Stomach (tissue), 8 donors: ENCODE measurements at regions not wholly inside any gene's neighbourhood (a gene's known extent, or its start where the extent isn't known, plus 50 kb on each side); places are given as distances from the start of the nearest gene placed in this dataset.

Experiments used
- DNase-seq, 2 donors: peaks; one replicate each; pipeline versions ENCODE4 v3.0.0 to v3.0.0-alpha.2; 2013 to 2019
- H3K27ac ChIP-seq, 5 donors: fragments of 200-600 bp in 4 of 5; sonication (generic) in 4 of 5; one replicate each; pipeline ENCODE4 v1.5.1; 2013 to 2019; ENCODE audit warnings: mild to moderate bottlenecking in 1 of 5, moderate library complexity in 1 of 5
- H3K27me3 ChIP-seq, 3 donors: fragments of 200-600 bp; sonication (generic); one replicate each; pipeline ENCODE4 v1.5.1; 2017 to 2019; ENCODE audit warnings: mixed run types in 1 of 3
- H3K36me3 ChIP-seq, 4 donors: fragments of 200-600 bp; sonication (generic); 1 replicate in 3 of 4; 2 replicates in 1 of 4; pipeline ENCODE4 v1.5.1; 2016 to 2019
- H3K4me1 ChIP-seq, 4 donors: fragments of 200-600 bp; sonication (generic); one replicate each; pipeline ENCODE4 v1.5.1; 2016 to 2019
- H3K4me3 ChIP-seq, 4 donors: fragments of 200-600 bp; sonication (generic) in 3 of 4; one replicate each; pipeline ENCODE4 v1.5.1; 2016 to 2019; ENCODE audit warnings: mild to moderate bottlenecking in 1 of 4
- H3K9me3 ChIP-seq, 4 donors: fragments of 200-600 bp; sonication (generic); one replicate each; pipeline ENCODE4 v1.5.1; 2016 to 2019
- EP300 ChIP-seq: sonication (generic); formaldehyde crosslinking; IDR thresholded peaks from one replicate; pipeline ENCODE4 v1.6.1; 2017; ENCODE audit warnings: antibody characterized with exemption
- POLR2A ChIP-seq, 4 donors: fragments of 450-650 bp; IDR thresholded peaks; one replicate each; pipeline ENCODE4 v1.6.1; 2016; ENCODE audit warnings: antibody characterized with exemption in 4 of 4, control low read depth in 2 of 4, mild to moderate bottlenecking in 1 of 4, moderate library complexity in 1 of 4
- POLR2AphosphoS5 ChIP-seq, 3 donors: sonication (generic); formaldehyde crosslinking; IDR thresholded peaks; one replicate each; pipeline ENCODE4 v1.6.1; 2016; ENCODE audit warnings: antibody characterized with exemption in 3 of 3
- WGBS, 5 donors: extraction: QIAGEN DNeasy Blood & Tissue Kit in 3 of 5; methylation state at CpG; one replicate each; pipeline versions ENCODE4 v1.1.5 to v1.1.7; 2013 to 2018; 5-methylcytosine and 5-hydroxymethylcytosine counted together
- intact Hi-C: fragments of 100-400 bp; cut with DNase I; formaldehyde crosslinking; loops from one replicate; pipeline ENCODE4 v1.15.1; 2023; ENCODE audit warnings: low total_unique reads
- TF ChIP-seq, protein P1 (sequence below), 7 experiments: fragments of 450-650 bp in 4 of 7; fragments of 200-600 bp in 3 of 7; sonication (generic) in 3 of 7; IDR thresholded peaks; one replicate each; pipeline ENCODE4 v1.5.1; 2016 to 2019; ENCODE audit warnings: antibody characterized with exemption in 7 of 7, control low read depth in 2 of 7, mild to moderate bottlenecking in 1 of 7
- donor health status: healthy with polysubstance abuse.
- donor health status: Bipolar disorder and iron deficiency.
- donor health status: healthy.

DNA sequence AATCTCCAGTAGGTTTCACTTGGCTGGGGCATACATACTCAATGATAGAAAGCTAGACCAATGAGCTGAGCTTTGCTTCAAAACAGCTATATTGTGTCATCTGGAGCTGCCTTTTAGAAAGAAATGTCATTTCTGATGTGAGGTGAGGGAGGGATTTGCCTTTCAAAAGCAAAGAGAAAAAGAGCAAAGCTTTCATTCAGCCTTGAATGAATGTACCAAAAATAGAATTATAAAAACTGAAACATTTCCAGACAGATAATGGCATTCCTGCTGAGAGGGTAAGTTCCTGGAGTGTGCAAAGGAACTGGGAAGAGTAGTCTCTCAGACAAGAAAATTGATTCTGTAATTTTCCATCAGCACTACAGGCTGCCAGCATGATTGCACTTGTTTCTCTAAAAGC is 710.0 kb downstream of the LRFN5 start:
- TF ChIP-seq, protein P1, sequence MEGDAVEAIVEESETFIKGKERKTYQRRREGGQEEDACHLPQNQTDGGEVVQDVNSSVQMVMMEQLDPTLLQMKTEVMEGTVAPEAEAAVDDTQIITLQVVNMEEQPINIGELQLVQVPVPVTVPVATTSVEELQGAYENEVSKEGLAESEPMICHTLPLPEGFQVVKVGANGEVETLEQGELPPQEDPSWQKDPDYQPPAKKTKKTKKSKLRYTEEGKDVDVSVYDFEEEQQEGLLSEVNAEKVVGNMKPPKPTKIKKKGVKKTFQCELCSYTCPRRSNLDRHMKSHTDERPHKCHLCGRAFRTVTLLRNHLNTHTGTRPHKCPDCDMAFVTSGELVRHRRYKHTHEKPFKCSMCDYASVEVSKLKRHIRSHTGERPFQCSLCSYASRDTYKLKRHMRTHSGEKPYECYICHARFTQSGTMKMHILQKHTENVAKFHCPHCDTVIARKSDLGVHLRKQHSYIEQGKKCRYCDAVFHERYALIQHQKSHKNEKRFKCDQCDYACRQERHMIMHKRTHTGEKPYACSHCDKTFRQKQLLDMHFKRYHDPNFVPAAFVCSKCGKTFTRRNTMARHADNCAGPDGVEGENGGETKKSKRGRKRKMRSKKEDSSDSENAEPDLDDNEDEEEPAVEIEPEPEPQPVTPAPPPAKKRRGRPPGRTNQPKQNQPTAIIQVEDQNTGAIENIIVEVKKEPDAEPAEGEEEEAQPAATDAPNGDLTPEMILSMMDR (IDR thresholded peaks at IDR 0.05), result no peak
- TF ChIP-seq EP300 (no peak), POLR2AphosphoS5 (IDR thresholded peaks at IDR 0.05) (no peak), POLR2A (IDR thresholded peaks at IDR 0.05) (no peak)
- Histone ChIP-seq H3K9me3 (peaks cover 0 to 27% (median 2%) of the 10 kb centered on the region in 4 donors), H3K4me1 (no peaks in the 10 kb centered on the region), H3K36me3 (no peaks in the 10 kb centered on the region), H3K4me3 (no peak overlapping the region), H3K27me3 (no peaks in the 10 kb centered on the region), H3K27ac (no peak overlapping the region)
- DNase-seq, result no peak
- intact Hi-C loops, result no loop called here

DNA sequence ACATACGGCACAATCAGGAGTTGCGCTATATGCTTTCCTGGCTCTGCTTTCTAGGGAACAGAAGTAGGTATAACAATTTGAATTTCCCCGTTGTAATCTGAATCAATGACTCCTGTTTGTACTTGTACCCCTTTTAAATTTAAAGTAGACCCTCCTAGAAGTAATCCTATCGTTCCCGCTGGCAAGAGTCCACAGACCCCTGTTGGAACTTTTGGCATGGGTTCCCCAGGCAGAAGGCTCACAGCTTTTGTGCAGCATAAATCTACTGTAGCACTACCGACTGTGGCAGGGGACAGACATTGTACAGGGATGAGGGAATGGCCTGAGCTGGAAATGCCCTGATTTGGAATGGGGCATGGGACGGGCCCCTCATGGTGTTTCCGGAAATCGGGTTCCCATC is 705.2 kb downstream of the LRFN5 start:
- Histone ChIP-seq H3K9me3 (peaks cover 0 to 66% (median 26%) of the 10 kb centered on the region in 4 donors), H3K27ac (no peak overlapping the region), H3K27me3 (no peaks in the 10 kb centered on the region), H3K4me3 (no peak overlapping the region), H3K36me3 (no peaks in the 10 kb centered on the region), H3K4me1 (no peaks in the 10 kb centered on the region)
- TF ChIP-seq, protein P1 (IDR thresholded peaks at IDR 0.05), result no peak
- TF ChIP-seq POLR2A (IDR thresholded peaks at IDR 0.05) (no peak), POLR2AphosphoS5 (IDR thresholded peaks at IDR 0.05) (no peak), EP300 (no peak)
- intact Hi-C loops, result no loop called here
- WGBS, 5 donors, result 84 to 88% (median 86%) methylated on average over 9 of the region's 9 CpGs
- no peak for DNase-seq

DNA sequence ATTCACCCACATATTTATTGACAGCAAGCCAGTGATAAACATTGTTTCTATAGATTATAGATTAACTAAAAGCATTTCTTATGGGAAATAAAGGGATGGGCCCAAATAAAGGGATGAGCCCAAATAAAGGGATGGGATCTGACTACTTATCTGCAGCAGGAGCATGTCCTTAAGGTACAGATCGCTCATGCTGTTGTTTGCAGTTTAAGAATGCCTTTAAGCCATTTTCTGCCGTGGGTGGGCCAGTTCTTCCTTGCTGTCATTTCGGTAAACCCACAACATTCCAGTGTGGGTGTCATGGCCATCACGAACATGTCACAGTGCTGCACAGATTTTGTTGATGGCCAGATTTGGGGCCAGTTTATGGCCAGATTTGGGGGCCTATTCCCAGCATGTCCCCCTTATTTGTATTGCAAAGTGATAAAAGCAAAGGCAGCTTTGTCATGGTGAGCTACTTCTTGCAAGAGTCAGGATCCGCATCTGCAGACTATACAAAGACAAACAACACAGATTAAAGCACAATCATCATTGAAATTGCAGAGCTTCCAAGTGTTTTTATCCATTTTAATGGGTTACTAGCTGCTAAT is 700.7 kb downstream of the LRFN5 start:
- no peak for TF ChIP-seq POLR2AphosphoS5 (IDR thresholded peaks at IDR 0.05)
- no peak for TF ChIP-seq EP300
- TF ChIP-seq POLR2A (IDR thresholded peaks at IDR 0.05), result no peak
- TF ChIP-seq, protein P1 (IDR thresholded peaks at IDR 0.05), result no peak
- intact Hi-C loops, result no loop called here
- whole genome bisulfite sequencing, 5 donors, result 78 to 88% (median 86%) methylated on average over 5 of the region's 5 CpGs

DNA sequence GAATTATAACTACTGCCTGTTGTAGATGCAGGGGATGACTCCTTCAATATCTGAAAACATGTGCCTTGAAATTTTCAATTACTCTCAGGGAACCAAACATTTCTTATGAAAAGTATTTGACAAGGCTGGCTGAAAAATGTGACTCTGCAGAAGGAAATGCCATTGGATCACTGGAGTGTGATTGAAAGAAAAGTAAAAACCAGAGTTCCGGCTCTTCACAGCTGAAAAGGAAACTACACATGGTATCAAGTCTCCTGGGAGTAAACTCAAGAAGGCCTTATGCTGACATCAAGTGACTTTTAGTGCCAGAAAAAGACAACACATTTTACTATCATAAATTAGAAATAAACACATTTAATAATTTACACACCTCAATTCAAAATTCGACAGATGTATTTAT is 693.0 kb downstream of the LRFN5 start:
- H3K4me3 ChIP-seq, result no peak overlapping the region
- DNase-seq, result no peak
- no peaks in the 10 kb centered on the region for H3K36me3 ChIP-seq
- H3K27ac ChIP-seq, result no peak overlapping the region
- TF ChIP-seq POLR2AphosphoS5 (IDR thresholded peaks at IDR 0.05) (no peak), POLR2A (IDR thresholded peaks at IDR 0.05) (no peak), EP300 (no peak)
- TF ChIP-seq, protein P1 (IDR thresholded peaks at IDR 0.05), result no peak
- WGBS, 5 donors, result 64 to 72% (median 69%) methylated on average over 2 of the region's 2 CpGs
- H3K9me3 ChIP-seq, result peaks cover 0 to 20% (median 2%) of the 10 kb centered on the region in 4 donors
- H3K4me1 ChIP-seq, result no peaks in the 10 kb centered on the region
- intact Hi-C loops, result no loop called here
- no peaks in the 10 kb centered on the region for H3K27me3 ChIP-seq

More for the DNA sequence above, 700.7 kb downstream of the LRFN5 start:
- Histone ChIP-seq H3K4me3 (no peak overlapping the region), H3K36me3 (no peaks in the 10 kb centered on the region), H3K4me1 (no peaks in the 10 kb centered on the region), H3K27me3 (no peaks in the 10 kb centered on the region), H3K27ac (no peak overlapping the region), H3K9me3 (peaks cover 0 to 52% (median 33%) of the 10 kb centered on the region in 4 donors)
- no peak for DNase-seq
